ENCODE measurements at regions not wholly inside any gene's neighbourhood (a gene's known extent, or its start where the extent isn't known, plus 50 kb on each side); places are given as distances from the start of the nearest gene placed in this dataset.
"Not testable (repeated sequence)": the region's sequence is repeated elsewhere in the genome, so short reads cannot be mapped to it uniquely, and the experiment has no call there.

GRCh38 chr5:56297851-56298250 lies 64.7 kb upstream of the ANKRD55 start:
- TF ChIP-seq CTCF (conservative IDR thresholded peaks at IDR 0.05; ENCODE audit: low read length), result no peak
- TF ChIP-seq EZH2phosphoT487 (IDR thresholded peaks at IDR 0.05; ENCODE audit: borderline replicate concordance), result no peak
- no peaks in the 10 kb centered on the region for H3K36me3 ChIP-seq (ENCODE audit: insufficient read depth, low read length)
- H3K9me3 ChIP-seq (ENCODE audit: insufficient read depth, low read depth, low read length), result no peaks in the 10 kb centered on the region
- H3K4me3 ChIP-seq (ENCODE audit: low read length, poor library complexity, severe bottlenecking), result no peak overlapping the region
- no peaks in the 10 kb centered on the region for H4K20me1 ChIP-seq (ENCODE audit: insufficient read depth, low read length, poor library complexity, severe bottlenecking)
- no peaks in the 10 kb centered on the region for H3K9me2 ChIP-seq (replicated peaks; ENCODE audit: low read depth, low read length)
- H3K27me3 ChIP-seq (ENCODE audit: insufficient read depth, low read length, poor library complexity, severe bottlenecking), result no peaks in the 10 kb centered on the region
- H3K9ac ChIP-seq (ENCODE audit: low read depth, low read length, poor library complexity, severe bottlenecking), result no peak overlapping the region
- H2AFZ ChIP-seq (ENCODE audit: low read length), result no peak overlapping the region
- no peaks in the 10 kb centered on the region for H3K79me2 ChIP-seq (ENCODE audit: insufficient read depth, low read length)
- no peaks in the 10 kb centered on the region for H3F3A ChIP-seq (ENCODE audit: low read depth)
- H3K4me1 ChIP-seq (ENCODE audit: insufficient read depth, low read length, poor library complexity, severe bottlenecking), result no peaks in the 10 kb centered on the region
- H3K4me2 ChIP-seq (ENCODE audit: low read depth, low read length, poor library complexity, severe bottlenecking), result no peak overlapping the region

DNA sequence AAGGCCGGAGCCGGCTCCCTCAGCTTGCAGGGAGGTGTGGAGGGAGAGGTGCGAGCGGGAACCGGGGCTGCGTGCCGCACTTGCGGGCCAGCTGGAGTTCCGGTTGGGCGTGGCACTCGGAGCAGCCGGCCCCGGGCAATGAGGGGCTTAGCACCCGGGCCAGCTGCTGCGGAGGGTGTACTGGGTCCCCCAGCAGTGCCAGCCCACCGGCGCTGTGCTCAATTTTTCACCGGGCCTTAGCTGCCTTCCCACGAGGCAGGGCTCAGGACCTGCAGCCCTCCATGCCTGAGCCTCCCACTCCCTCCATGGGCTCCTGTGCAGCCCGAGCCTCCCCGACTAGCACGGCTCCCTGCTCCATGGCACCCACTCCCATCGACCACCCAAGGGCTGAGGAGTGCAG lies 62.2 kb upstream of the ANKRD55 start:
- H3K4me2 ChIP-seq (ENCODE audit: low read depth, low read length, poor library complexity, severe bottlenecking); H3K9ac ChIP-seq (ENCODE audit: low read depth, low read length, poor library complexity, severe bottlenecking); H3K9me3 ChIP-seq (ENCODE audit: insufficient read depth, low read depth, low read length); H3K9me2 ChIP-seq (replicated peaks; ENCODE audit: low read depth, low read length); H3F3A ChIP-seq (ENCODE audit: low read depth); H3K36me3 ChIP-seq (ENCODE audit: insufficient read depth, low read length); H2AFZ ChIP-seq (ENCODE audit: low read length); H3K27me3 ChIP-seq (ENCODE audit: insufficient read depth, low read length, poor library complexity, severe bottlenecking); H3K4me1 ChIP-seq (ENCODE audit: insufficient read depth, low read length, poor library complexity, severe bottlenecking); H4K20me1 ChIP-seq (ENCODE audit: insufficient read depth, low read length, poor library complexity, severe bottlenecking); H3K79me2 ChIP-seq (ENCODE audit: insufficient read depth, low read length); H3K4me3 ChIP-seq (ENCODE audit: low read length, poor library complexity, severe bottlenecking): not testable (repeated sequence)

GRCh38 chr5:56294354-56294753 lies 61.2 kb upstream of the ANKRD55 start:
- no peak for TF ChIP-seq CTCF (conservative IDR thresholded peaks at IDR 0.05; ENCODE audit: low read length)
- TF ChIP-seq EZH2phosphoT487 (IDR thresholded peaks at IDR 0.05; ENCODE audit: borderline replicate concordance), result no peak
- H3K9me3 ChIP-seq (ENCODE audit: insufficient read depth, low read depth, low read length), result no peaks in the 10 kb centered on the region
- H4K20me1 ChIP-seq (ENCODE audit: insufficient read depth, low read length, poor library complexity, severe bottlenecking), result no peaks in the 10 kb centered on the region

DNA sequence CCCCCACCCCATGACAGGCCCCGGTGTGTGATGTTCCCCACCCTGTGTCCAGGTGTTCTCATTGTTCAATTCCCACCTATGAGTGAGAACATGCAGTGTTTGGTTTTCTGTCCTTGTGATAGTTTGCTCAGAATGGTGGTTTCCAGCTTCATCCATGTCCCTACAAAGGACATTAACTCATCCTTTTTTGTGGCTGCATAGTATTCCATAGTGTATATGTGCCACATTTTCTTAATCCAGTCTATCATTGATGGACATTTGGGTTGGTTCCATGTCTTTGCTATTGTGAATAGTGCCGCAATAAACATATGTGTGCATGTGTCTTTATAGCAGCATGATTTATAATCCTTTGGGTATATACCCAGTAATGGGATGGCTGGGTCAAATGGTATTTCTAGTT lies 59.7 kb upstream of the ANKRD55 start:
- not testable (repeated sequence) for H2AFZ ChIP-seq (ENCODE audit: low read length); H3K36me3 ChIP-seq (ENCODE audit: insufficient read depth, low read length); H3K79me2 ChIP-seq (ENCODE audit: insufficient read depth, low read length); H3F3A ChIP-seq (ENCODE audit: low read depth); H3K9me3 ChIP-seq (ENCODE audit: insufficient read depth, low read depth, low read length); H3K9ac ChIP-seq (ENCODE audit: low read depth, low read length, poor library complexity, severe bottlenecking); H3K4me3 ChIP-seq (ENCODE audit: low read length, poor library complexity, severe bottlenecking); H4K20me1 ChIP-seq (ENCODE audit: insufficient read depth, low read length, poor library complexity, severe bottlenecking); H3K27me3 ChIP-seq (ENCODE audit: insufficient read depth, low read length, poor library complexity, severe bottlenecking); H3K9me2 ChIP-seq (replicated peaks; ENCODE audit: low read depth, low read length); H3K4me2 ChIP-seq (ENCODE audit: low read depth, low read length, poor library complexity, severe bottlenecking)
- H3K4me1 ChIP-seq (ENCODE audit: insufficient read depth, low read length, poor library complexity, severe bottlenecking), result peaks cover 11% of the 10 kb centered on the region

More at GRCh38 chr5:56294354-56294753, 61.2 kb upstream of the ANKRD55 start:
- H3K36me3 ChIP-seq (ENCODE audit: insufficient read depth, low read length), result no peaks in the 10 kb centered on the region
- H2AFZ ChIP-seq (ENCODE audit: low read length), result no peak overlapping the region
- H3K9ac ChIP-seq (ENCODE audit: low read depth, low read length, poor library complexity, severe bottlenecking), result no peak overlapping the region
- no peaks in the 10 kb centered on the region for H3K27me3 ChIP-seq (ENCODE audit: insufficient read depth, low read length, poor library complexity, severe bottlenecking)
- peaks cover 11% of the 10 kb centered on the region for H3K4me1 ChIP-seq (ENCODE audit: insufficient read depth, low read length, poor library complexity, severe bottlenecking)
- H3K9me2 ChIP-seq (replicated peaks; ENCODE audit: low read depth, low read length), result no peaks in the 10 kb centered on the region
- H3F3A ChIP-seq (ENCODE audit: low read depth), result no peaks in the 10 kb centered on the region
- H3K4me2 ChIP-seq (ENCODE audit: low read depth, low read length, poor library complexity, severe bottlenecking), result no peak overlapping the region
- H3K79me2 ChIP-seq (ENCODE audit: insufficient read depth, low read length), result no peaks in the 10 kb centered on the region
- no peak overlapping the region for H3K4me3 ChIP-seq (ENCODE audit: low read length, poor library complexity, severe bottlenecking)

All from Loucy (cell line).